ENCODE measurements at regions not wholly inside any gene's neighbourhood (a gene's known extent, or its start where the extent isn't known, plus 50 kb on each side); places are given as distances from the start of the nearest gene placed in this dataset.
A peak's percentile ranks its signal among the peaks of the same experiment; 100 is the strongest.

DNA sequence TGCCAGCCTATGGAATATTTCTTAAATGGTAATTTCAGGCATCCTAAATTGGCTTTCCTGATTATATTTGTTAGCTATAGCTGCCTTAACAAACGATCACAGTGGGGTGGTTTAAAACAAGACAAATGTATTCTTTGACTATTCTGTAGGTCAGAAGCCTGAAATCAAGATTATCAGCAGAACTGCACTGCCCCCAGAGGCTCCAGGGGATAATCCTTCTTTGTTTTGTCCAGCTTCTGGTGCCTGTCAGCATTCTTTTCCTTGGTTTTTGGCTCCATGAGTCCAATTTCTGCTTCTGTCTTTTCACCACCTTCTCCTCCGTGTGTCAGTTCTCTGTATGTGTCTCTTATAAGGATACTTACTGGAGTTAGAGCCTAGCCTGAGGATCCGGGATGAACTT is 1282.2 kb upstream of the USP15 start:
- TF ChIP-seq CTCF (conservative IDR thresholded peaks at IDR 0.05), result peak; percentile 61
- TF ChIP-seq ZFX (IDR thresholded peaks at IDR 0.05), result no peak
